Liver (tissue), 8 donors: ENCODE measurements at regions not wholly inside any gene's neighbourhood (a gene's known extent, or its start where the extent isn't known, plus 50 kb on each side); places are given as distances from the start of the nearest gene placed in this dataset.

Experiments used
- DNase-seq: peaks from one replicate; pipeline ENCODE4 v3.0.0-alpha.2; 2017; ENCODE audit warnings: low spot score
- H3K27ac ChIP-seq, 2 donors: one replicate each; pipeline ENCODE4 v1.7.0; 2013; ENCODE audit warnings: inconsistent platforms in 2 of 2, low read length in 2 of 2, control low read depth in 1 of 2, low read depth in 1 of 2, mild to moderate bottlenecking in 1 of 2
- H3K27me3 ChIP-seq, 4 donors: one replicate each; pipeline versions ENCODE4 v1.6.1 to v1.7.0; 2013; ENCODE audit warnings: low read length in 3 of 4, inconsistent platforms in 1 of 4, mild to moderate bottlenecking in 1 of 4, moderate library complexity in 1 of 4; ENCODE audit not compliant: control insufficient read depth in 4 of 4, insufficient read depth in 4 of 4
- H3K36me3 ChIP-seq, 4 donors: one replicate each; pipeline versions ENCODE4 v1.6.1 to v1.7.0; 2013; ENCODE audit warnings: low read length in 3 of 4, mild to moderate bottlenecking in 3 of 4, low read depth in 1 of 4, moderate library complexity in 1 of 4; ENCODE audit not compliant: control insufficient read depth in 4 of 4, insufficient read depth in 3 of 4
- H3K4me1 ChIP-seq, 4 donors: one replicate each; pipeline versions ENCODE4 v1.6.1 to v1.7.0; 2013; ENCODE audit warnings: low read length in 3 of 4, mild to moderate bottlenecking in 3 of 4, moderate library complexity in 1 of 4; ENCODE audit not compliant: control insufficient read depth in 4 of 4, insufficient read depth in 4 of 4
- H3K4me3 ChIP-seq, 3 donors: one replicate each; pipeline versions ENCODE4 v1.6.1 to v1.7.0; 2013; ENCODE audit warnings: low read length in 3 of 3, control low read depth in 1 of 3, low read depth in 1 of 3, mild to moderate bottlenecking in 1 of 3
- H3K9ac ChIP-seq, 2 donors: one replicate each; pipeline ENCODE4 v1.7.0; 2013; ENCODE audit warnings: low read length in 2 of 2, mild to moderate bottlenecking in 2 of 2, moderate library complexity in 2 of 2, control low read depth in 1 of 2, low read depth in 1 of 2
- H3K9me3 ChIP-seq, 4 donors: one replicate each; pipeline versions ENCODE4 v1.6.1 to v1.7.0; 2013; ENCODE audit warnings: low read length in 3 of 4; ENCODE audit not compliant: control insufficient read depth in 4 of 4
- EGR1 ChIP-seq, 2 donors: IDR thresholded peaks; 2 replicates each; pipeline ENCODE4 v1.6.1; 2016 to 2018; ENCODE audit warnings: antibody characterized with exemption in 2 of 2, low read depth in 2 of 2
- FOXA1 ChIP-seq: IDR thresholded peaks from 2 replicates; pipeline ENCODE4 v1.6.1; 2016; ENCODE audit warnings: antibody characterized with exemption
- FOXA2 ChIP-seq: IDR thresholded peaks from 2 replicates; pipeline ENCODE4 v1.6.1; 2016; ENCODE audit warnings: antibody characterized with exemption
- GABPA ChIP-seq, 2 donors: IDR thresholded peaks in 1 of 2; conservative IDR thresholded peaks in 1 of 2; 2 replicates each; pipeline ENCODE4 v1.6.1; 2016; ENCODE audit warnings: antibody characterized with exemption in 2 of 2, mild to moderate bottlenecking in 1 of 2, moderate library complexity in 1 of 2
- HNF4A ChIP-seq, 2 donors: conservative IDR thresholded peaks; 2 replicates each; pipeline ENCODE4 v1.6.1; 2016; ENCODE audit warnings: antibody characterized with exemption in 2 of 2, mild to moderate bottlenecking in 2 of 2
- HNF4G ChIP-seq: IDR thresholded peaks from 2 replicates; pipeline ENCODE4 v1.6.1; 2016; ENCODE audit warnings: antibody characterized with exemption
- JUND ChIP-seq, 2 donors: IDR thresholded peaks; 2 replicates each; pipeline ENCODE4 v1.6.1; 2016; ENCODE audit warnings: antibody characterized with exemption in 2 of 2
- NR2F2 ChIP-seq: IDR thresholded peaks from 2 replicates; pipeline ENCODE4 v1.6.1; 2016; ENCODE audit warnings: antibody characterized with exemption
- RAD21 ChIP-seq, 2 donors: IDR thresholded peaks; 2 replicates each; pipeline ENCODE4 v1.6.1; 2016; ENCODE audit warnings: antibody characterized with exemption in 2 of 2, mild to moderate bottlenecking in 2 of 2
- RXRA ChIP-seq, 2 donors: IDR thresholded peaks; 2 replicates each; pipeline ENCODE4 v1.6.1; 2017 to 2018; ENCODE audit warnings: antibody characterized with exemption in 2 of 2, mild to moderate bottlenecking in 1 of 2
- SP1 ChIP-seq: IDR thresholded peaks from 2 replicates; pipeline ENCODE4 v1.6.1; 2018; ENCODE audit warnings: antibody characterized with exemption, mild to moderate bottlenecking
- TAF1 ChIP-seq: conservative IDR thresholded peaks from 2 replicates; pipeline ENCODE4 v1.6.1; 2016; ENCODE audit warnings: antibody characterized with exemption, mild to moderate bottlenecking
- YY1 ChIP-seq: IDR thresholded peaks from 2 replicates; pipeline ENCODE4 v1.6.1; 2016; ENCODE audit warnings: antibody characterized with exemption, mild to moderate bottlenecking
- WGBS: extraction: QIAGEN DNeasy Blood & Tissue Kit; methylation state at CpG from one replicate; pipeline ENCODE4 v1.1.7; 2013; 5-methylcytosine and 5-hydroxymethylcytosine counted together
- TF ChIP-seq, protein P1 (sequence below): IDR thresholded peaks from 2 replicates; pipeline ENCODE4 v1.6.1; 2016; ENCODE audit warnings: antibody characterized with exemption
- TF ChIP-seq, protein P2 (sequence below): IDR thresholded peaks from 2 replicates; pipeline ENCODE4 v1.6.1; 2016; ENCODE audit warnings: antibody characterized with exemption
- TF ChIP-seq, protein P3 (sequence below): fragments of 150-350 bp; IDR thresholded peaks from 2 replicates; pipeline ENCODE4 v1.5.1; 2017; ENCODE audit warnings: improper control_type of control experiment, low read depth, low read length; ENCODE audit not compliant: missing input control
- TF ChIP-seq, protein P4 (sequence below): IDR thresholded peaks from 2 replicates; pipeline ENCODE4 v1.6.1; 2016; ENCODE audit warnings: antibody characterized with exemption, mild to moderate bottlenecking
- TF ChIP-seq, protein P5 (sequence below): IDR thresholded peaks from 2 replicates; pipeline ENCODE4 v1.6.1; 2016; ENCODE audit warnings: antibody characterized with exemption
- donor health status: healthy.
- donor health status: healthy.
- donor health status: healthy.
- donor health status: healthy.
- donor health status: healthy.

DNA sequence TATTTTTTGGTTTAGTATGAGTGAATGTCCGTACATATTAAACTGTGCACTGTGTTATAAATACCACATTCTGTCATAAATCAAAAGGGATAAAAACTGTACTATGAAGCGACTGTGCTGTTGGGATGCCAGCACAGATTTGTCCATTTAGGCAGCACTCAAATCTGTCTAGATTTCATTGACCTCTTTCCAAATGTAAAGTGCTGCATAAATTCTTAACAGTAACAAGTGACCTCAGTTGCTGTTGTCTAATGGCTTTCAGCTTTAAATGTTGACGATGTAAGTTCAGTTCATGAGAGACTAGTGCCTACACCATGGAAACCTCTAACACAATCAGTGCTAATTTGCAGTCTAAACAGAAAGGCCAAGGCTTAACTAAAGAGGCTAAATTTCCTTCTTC is 531.4 kb upstream of the LMO3 start:
- Histone ChIP-seq H3K4me1 (no peaks in the 10 kb centered on the region), H3K4me3 (no peak overlapping the region), H3K27ac (no peak overlapping the region), H3K36me3 (no peaks in the 10 kb centered on the region), H3K9ac (no peak overlapping the region), H3K27me3 (no peaks in the 10 kb centered on the region), H3K9me3 (no peaks in the 10 kb centered on the region)
- 61% methylated on average over 3 of the region's 3 CpGs for WGBS
- DNase-seq = no peak
- TF ChIP-seq, protein P1, sequence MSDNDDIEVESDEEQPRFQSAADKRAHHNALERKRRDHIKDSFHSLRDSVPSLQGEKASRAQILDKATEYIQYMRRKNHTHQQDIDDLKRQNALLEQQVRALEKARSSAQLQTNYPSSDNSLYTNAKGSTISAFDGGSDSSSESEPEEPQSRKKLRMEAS = no peak

DNA sequence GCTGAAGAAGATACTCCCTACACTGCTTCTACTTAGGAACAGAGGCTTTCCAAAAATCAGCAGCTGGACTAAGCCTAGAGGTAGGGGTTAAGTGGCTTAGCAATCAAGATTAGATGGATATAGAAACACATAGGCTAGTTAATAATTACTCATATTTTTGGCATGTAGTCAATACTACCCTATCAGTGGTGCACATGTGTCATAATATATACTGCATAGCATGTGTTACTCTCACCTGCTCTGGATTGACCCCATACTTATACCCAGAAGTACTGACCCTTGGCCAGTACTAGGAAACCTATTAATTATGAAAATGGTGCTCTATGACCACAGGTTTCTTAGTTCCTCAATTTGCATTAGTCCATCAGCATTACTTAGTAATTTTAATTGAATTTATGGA is 528.4 kb upstream of the LMO3 start:
- Histone ChIP-seq H3K9ac (no peak overlapping the region), H3K9me3 (peaks cover 0 to 4% (median 0%) of the 10 kb centered on the region in 4 donors), H3K4me3 (no peak overlapping the region), H3K4me1 (no peaks in the 10 kb centered on the region), H3K27ac (no peak overlapping the region), H3K36me3 (no peaks in the 10 kb centered on the region), H3K27me3 (no peaks in the 10 kb centered on the region)
- no peak for DNase-seq
- TF ChIP-seq, protein P2, sequence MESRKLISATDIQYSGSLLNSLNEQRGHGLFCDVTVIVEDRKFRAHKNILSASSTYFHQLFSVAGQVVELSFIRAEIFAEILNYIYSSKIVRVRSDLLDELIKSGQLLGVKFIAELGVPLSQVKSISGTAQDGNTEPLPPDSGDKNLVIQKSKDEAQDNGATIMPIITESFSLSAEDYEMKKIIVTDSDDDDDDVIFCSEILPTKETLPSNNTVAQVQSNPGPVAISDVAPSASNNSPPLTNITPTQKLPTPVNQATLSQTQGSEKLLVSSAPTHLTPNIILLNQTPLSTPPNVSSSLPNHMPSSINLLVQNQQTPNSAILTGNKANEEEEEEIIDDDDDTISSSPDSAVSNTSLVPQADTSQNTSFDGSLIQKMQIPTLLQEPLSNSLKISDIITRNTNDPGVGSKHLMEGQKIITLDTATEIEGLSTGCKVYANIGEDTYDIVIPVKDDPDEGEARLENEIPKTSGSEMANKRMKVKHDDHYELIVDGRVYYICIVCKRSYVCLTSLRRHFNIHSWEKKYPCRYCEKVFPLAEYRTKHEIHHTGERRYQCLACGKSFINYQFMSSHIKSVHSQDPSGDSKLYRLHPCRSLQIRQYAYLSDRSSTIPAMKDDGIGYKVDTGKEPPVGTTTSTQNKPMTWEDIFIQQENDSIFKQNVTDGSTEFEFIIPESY = no peak
- TF ChIP-seq, protein P1 = no peak
- TF ChIP-seq YY1 = no peak
- no peak for TF ChIP-seq NR2F2
- TF ChIP-seq, protein P3, sequence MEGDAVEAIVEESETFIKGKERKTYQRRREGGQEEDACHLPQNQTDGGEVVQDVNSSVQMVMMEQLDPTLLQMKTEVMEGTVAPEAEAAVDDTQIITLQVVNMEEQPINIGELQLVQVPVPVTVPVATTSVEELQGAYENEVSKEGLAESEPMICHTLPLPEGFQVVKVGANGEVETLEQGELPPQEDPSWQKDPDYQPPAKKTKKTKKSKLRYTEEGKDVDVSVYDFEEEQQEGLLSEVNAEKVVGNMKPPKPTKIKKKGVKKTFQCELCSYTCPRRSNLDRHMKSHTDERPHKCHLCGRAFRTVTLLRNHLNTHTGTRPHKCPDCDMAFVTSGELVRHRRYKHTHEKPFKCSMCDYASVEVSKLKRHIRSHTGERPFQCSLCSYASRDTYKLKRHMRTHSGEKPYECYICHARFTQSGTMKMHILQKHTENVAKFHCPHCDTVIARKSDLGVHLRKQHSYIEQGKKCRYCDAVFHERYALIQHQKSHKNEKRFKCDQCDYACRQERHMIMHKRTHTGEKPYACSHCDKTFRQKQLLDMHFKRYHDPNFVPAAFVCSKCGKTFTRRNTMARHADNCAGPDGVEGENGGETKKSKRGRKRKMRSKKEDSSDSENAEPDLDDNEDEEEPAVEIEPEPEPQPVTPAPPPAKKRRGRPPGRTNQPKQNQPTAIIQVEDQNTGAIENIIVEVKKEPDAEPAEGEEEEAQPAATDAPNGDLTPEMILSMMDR = no peak
- no peak for TF ChIP-seq TAF1
- TF ChIP-seq, protein P4, sequence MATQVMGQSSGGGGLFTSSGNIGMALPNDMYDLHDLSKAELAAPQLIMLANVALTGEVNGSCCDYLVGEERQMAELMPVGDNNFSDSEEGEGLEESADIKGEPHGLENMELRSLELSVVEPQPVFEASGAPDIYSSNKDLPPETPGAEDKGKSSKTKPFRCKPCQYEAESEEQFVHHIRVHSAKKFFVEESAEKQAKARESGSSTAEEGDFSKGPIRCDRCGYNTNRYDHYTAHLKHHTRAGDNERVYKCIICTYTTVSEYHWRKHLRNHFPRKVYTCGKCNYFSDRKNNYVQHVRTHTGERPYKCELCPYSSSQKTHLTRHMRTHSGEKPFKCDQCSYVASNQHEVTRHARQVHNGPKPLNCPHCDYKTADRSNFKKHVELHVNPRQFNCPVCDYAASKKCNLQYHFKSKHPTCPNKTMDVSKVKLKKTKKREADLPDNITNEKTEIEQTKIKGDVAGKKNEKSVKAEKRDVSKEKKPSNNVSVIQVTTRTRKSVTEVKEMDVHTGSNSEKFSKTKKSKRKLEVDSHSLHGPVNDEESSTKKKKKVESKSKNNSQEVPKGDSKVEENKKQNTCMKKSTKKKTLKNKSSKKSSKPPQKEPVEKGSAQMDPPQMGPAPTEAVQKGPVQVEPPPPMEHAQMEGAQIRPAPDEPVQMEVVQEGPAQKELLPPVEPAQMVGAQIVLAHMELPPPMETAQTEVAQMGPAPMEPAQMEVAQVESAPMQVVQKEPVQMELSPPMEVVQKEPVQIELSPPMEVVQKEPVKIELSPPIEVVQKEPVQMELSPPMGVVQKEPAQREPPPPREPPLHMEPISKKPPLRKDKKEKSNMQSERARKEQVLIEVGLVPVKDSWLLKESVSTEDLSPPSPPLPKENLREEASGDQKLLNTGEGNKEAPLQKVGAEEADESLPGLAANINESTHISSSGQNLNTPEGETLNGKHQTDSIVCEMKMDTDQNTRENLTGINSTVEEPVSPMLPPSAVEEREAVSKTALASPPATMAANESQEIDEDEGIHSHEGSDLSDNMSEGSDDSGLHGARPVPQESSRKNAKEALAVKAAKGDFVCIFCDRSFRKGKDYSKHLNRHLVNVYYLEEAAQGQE = no peak
- TF ChIP-seq HNF4G = no peak
- no peak for TF ChIP-seq FOXA2
- no peak for TF ChIP-seq JUND (IDR thresholded peaks at IDR 0.05)
- no peak for TF ChIP-seq RXRA (IDR thresholded peaks at IDR 0.05)
- no peak for TF ChIP-seq HNF4A (conservative IDR thresholded peaks at IDR 0.05)
- TF ChIP-seq EGR1 (IDR thresholded peaks at IDR 0.05; ENCODE audit: low read depth in 2 of 2) = no peak
- TF ChIP-seq, protein P5, sequence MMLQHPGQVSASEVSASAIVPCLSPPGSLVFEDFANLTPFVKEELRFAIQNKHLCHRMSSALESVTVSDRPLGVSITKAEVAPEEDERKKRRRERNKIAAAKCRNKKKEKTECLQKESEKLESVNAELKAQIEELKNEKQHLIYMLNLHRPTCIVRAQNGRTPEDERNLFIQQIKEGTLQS = no peak
- no peak for TF ChIP-seq FOXA1
- TF ChIP-seq GABPA (IDR thresholded peaks at IDR 0.05 in 1 of 2, conservative IDR thresholded peaks at IDR 0.05 in 1 of 2) = no peak
- no peak for TF ChIP-seq RAD21 (IDR thresholded peaks at IDR 0.05)
- TF ChIP-seq SP1 = no peak
